Liver (tissue), 8 donors: ENCODE measurements at regions not wholly inside any gene's neighbourhood (a gene's known extent, or its start where the extent isn't known, plus 50 kb on each side); places are given as distances from the start of the nearest gene placed in this dataset.

ENCODE experiments used
- DNase-seq: peaks from one replicate; pipeline ENCODE4 v3.0.0-alpha.2; 2017; ENCODE audit warnings: low spot score
- H3K27ac ChIP-seq, 2 donors: one replicate each; pipeline ENCODE4 v1.7.0; 2013; ENCODE audit warnings: inconsistent platforms in 2 of 2, low read length in 2 of 2, control low read depth in 1 of 2, low read depth in 1 of 2, mild to moderate bottlenecking in 1 of 2
- H3K27me3 ChIP-seq, 4 donors: one replicate each; pipeline versions ENCODE4 v1.6.1 to v1.7.0; 2013; ENCODE audit warnings: low read length in 3 of 4, inconsistent platforms in 1 of 4, mild to moderate bottlenecking in 1 of 4, moderate library complexity in 1 of 4; ENCODE audit not compliant: control insufficient read depth in 4 of 4, insufficient read depth in 4 of 4
- H3K36me3 ChIP-seq, 4 donors: one replicate each; pipeline versions ENCODE4 v1.6.1 to v1.7.0; 2013; ENCODE audit warnings: low read length in 3 of 4, mild to moderate bottlenecking in 3 of 4, low read depth in 1 of 4, moderate library complexity in 1 of 4; ENCODE audit not compliant: control insufficient read depth in 4 of 4, insufficient read depth in 3 of 4
- H3K4me1 ChIP-seq, 4 donors: one replicate each; pipeline versions ENCODE4 v1.6.1 to v1.7.0; 2013; ENCODE audit warnings: low read length in 3 of 4, mild to moderate bottlenecking in 3 of 4, moderate library complexity in 1 of 4; ENCODE audit not compliant: control insufficient read depth in 4 of 4, insufficient read depth in 4 of 4
- H3K4me3 ChIP-seq, 3 donors: one replicate each; pipeline versions ENCODE4 v1.6.1 to v1.7.0; 2013; ENCODE audit warnings: low read length in 3 of 3, control low read depth in 1 of 3, low read depth in 1 of 3, mild to moderate bottlenecking in 1 of 3
- H3K9ac ChIP-seq, 2 donors: one replicate each; pipeline ENCODE4 v1.7.0; 2013; ENCODE audit warnings: low read length in 2 of 2, mild to moderate bottlenecking in 2 of 2, moderate library complexity in 2 of 2, control low read depth in 1 of 2, low read depth in 1 of 2
- H3K9me3 ChIP-seq, 4 donors: one replicate each; pipeline versions ENCODE4 v1.6.1 to v1.7.0; 2013; ENCODE audit warnings: low read length in 3 of 4; ENCODE audit not compliant: control insufficient read depth in 4 of 4
- CTCF ChIP-seq: fragments of 150-350 bp; IDR thresholded peaks from 2 replicates; pipeline ENCODE4 v1.5.1; 2017; ENCODE audit warnings: improper control_type of control experiment, low read depth, low read length; ENCODE audit not compliant: missing input control
- EGR1 ChIP-seq, 2 donors: IDR thresholded peaks; 2 replicates each; pipeline ENCODE4 v1.6.1; 2016 to 2018; ENCODE audit warnings: antibody characterized with exemption in 2 of 2, low read depth in 2 of 2
- FOXA1 ChIP-seq: IDR thresholded peaks from 2 replicates; pipeline ENCODE4 v1.6.1; 2016; ENCODE audit warnings: antibody characterized with exemption
- FOXA2 ChIP-seq: IDR thresholded peaks from 2 replicates; pipeline ENCODE4 v1.6.1; 2016; ENCODE audit warnings: antibody characterized with exemption
- GABPA ChIP-seq, 2 donors: IDR thresholded peaks in 1 of 2; conservative IDR thresholded peaks in 1 of 2; 2 replicates each; pipeline ENCODE4 v1.6.1; 2016; ENCODE audit warnings: antibody characterized with exemption in 2 of 2, mild to moderate bottlenecking in 1 of 2, moderate library complexity in 1 of 2
- HNF4A ChIP-seq, 2 donors: conservative IDR thresholded peaks; 2 replicates each; pipeline ENCODE4 v1.6.1; 2016; ENCODE audit warnings: antibody characterized with exemption in 2 of 2, mild to moderate bottlenecking in 2 of 2
- HNF4G ChIP-seq: IDR thresholded peaks from 2 replicates; pipeline ENCODE4 v1.6.1; 2016; ENCODE audit warnings: antibody characterized with exemption
- JUND ChIP-seq, 2 donors: IDR thresholded peaks; 2 replicates each; pipeline ENCODE4 v1.6.1; 2016; ENCODE audit warnings: antibody characterized with exemption in 2 of 2
- MAX ChIP-seq: IDR thresholded peaks from 2 replicates; pipeline ENCODE4 v1.6.1; 2016; ENCODE audit warnings: antibody characterized with exemption
- NR2F2 ChIP-seq: IDR thresholded peaks from 2 replicates; pipeline ENCODE4 v1.6.1; 2016; ENCODE audit warnings: antibody characterized with exemption
- RAD21 ChIP-seq, 2 donors: IDR thresholded peaks; 2 replicates each; pipeline ENCODE4 v1.6.1; 2016; ENCODE audit warnings: antibody characterized with exemption in 2 of 2, mild to moderate bottlenecking in 2 of 2
- REST ChIP-seq: IDR thresholded peaks from 2 replicates; pipeline ENCODE4 v1.6.1; 2016; ENCODE audit warnings: antibody characterized with exemption, mild to moderate bottlenecking
- RXRA ChIP-seq, 2 donors: IDR thresholded peaks; 2 replicates each; pipeline ENCODE4 v1.6.1; 2017 to 2018; ENCODE audit warnings: antibody characterized with exemption in 2 of 2, mild to moderate bottlenecking in 1 of 2
- SP1 ChIP-seq: IDR thresholded peaks from 2 replicates; pipeline ENCODE4 v1.6.1; 2018; ENCODE audit warnings: antibody characterized with exemption, mild to moderate bottlenecking
- TAF1 ChIP-seq: conservative IDR thresholded peaks from 2 replicates; pipeline ENCODE4 v1.6.1; 2016; ENCODE audit warnings: antibody characterized with exemption, mild to moderate bottlenecking
- YY1 ChIP-seq: IDR thresholded peaks from 2 replicates; pipeline ENCODE4 v1.6.1; 2016; ENCODE audit warnings: antibody characterized with exemption, mild to moderate bottlenecking
- WGBS: extraction: QIAGEN DNeasy Blood & Tissue Kit; methylation state at CpG from one replicate; pipeline ENCODE4 v1.1.7; 2013; 5-methylcytosine and 5-hydroxymethylcytosine counted together
- TF ChIP-seq, protein P1 (sequence below): IDR thresholded peaks from 2 replicates; pipeline ENCODE4 v1.6.1; 2016; ENCODE audit warnings: antibody characterized with exemption
- TF ChIP-seq, protein P2 (sequence below): IDR thresholded peaks from 2 replicates; pipeline ENCODE4 v1.6.1; 2016; ENCODE audit warnings: antibody characterized with exemption
- donor health status: healthy.
- donor health status: healthy.
- donor health status: healthy.
- donor health status: healthy.
- donor health status: healthy.

DNA sequence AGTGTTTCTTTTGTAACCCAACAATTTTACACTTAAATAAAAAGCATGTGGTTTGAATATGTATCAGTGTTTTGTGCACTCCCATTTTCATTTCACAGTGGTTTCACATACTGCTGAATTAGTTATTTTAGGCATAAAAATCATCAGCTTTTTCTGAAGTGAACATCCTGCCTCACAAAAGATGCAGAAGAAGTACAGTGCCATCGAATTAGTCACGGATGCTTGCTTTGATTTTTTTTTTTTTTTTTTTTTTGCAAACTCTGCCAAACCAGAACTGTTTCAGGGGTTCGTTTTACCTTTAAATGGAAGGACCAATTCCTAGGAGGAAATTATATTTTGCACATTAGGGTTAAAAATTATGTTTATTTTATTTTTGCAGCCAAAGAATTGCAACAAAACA, 158.6 kb downstream of the RPS12 start:
- H3K27me3 ChIP-seq: peaks cover 0 to 2% (median 0%) of the 10 kb centered on the region in 4 donors
- H3K9ac ChIP-seq: no peak overlapping the region
- H3K9me3 ChIP-seq: no peaks in the 10 kb centered on the region
- H3K27ac ChIP-seq: no peak overlapping the region
- 66% methylated on average over 3 of the region's 3 CpGs for WGBS
- H3K4me3 ChIP-seq: no peak overlapping the region
- TF ChIP-seq, protein P1, sequence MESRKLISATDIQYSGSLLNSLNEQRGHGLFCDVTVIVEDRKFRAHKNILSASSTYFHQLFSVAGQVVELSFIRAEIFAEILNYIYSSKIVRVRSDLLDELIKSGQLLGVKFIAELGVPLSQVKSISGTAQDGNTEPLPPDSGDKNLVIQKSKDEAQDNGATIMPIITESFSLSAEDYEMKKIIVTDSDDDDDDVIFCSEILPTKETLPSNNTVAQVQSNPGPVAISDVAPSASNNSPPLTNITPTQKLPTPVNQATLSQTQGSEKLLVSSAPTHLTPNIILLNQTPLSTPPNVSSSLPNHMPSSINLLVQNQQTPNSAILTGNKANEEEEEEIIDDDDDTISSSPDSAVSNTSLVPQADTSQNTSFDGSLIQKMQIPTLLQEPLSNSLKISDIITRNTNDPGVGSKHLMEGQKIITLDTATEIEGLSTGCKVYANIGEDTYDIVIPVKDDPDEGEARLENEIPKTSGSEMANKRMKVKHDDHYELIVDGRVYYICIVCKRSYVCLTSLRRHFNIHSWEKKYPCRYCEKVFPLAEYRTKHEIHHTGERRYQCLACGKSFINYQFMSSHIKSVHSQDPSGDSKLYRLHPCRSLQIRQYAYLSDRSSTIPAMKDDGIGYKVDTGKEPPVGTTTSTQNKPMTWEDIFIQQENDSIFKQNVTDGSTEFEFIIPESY: no peak
- TF ChIP-seq MAX: no peak
- no peak for TF ChIP-seq EGR1 (IDR thresholded peaks at IDR 0.05; ENCODE audit: low read depth in 2 of 2)
- no peak for TF ChIP-seq RXRA (IDR thresholded peaks at IDR 0.05)
- TF ChIP-seq HNF4G: no peak
- TF ChIP-seq GABPA (IDR thresholded peaks at IDR 0.05 in 1 of 2, conservative IDR thresholded peaks at IDR 0.05 in 1 of 2): no peak
- TF ChIP-seq FOXA1: no peak
- TF ChIP-seq CTCF: no peak
- TF ChIP-seq SP1: no peak
- TF ChIP-seq TAF1: no peak
- no peak for TF ChIP-seq REST
- TF ChIP-seq NR2F2: no peak
- TF ChIP-seq HNF4A (conservative IDR thresholded peaks at IDR 0.05): no peak
- TF ChIP-seq FOXA2: no peak
- no peak for TF ChIP-seq JUND (IDR thresholded peaks at IDR 0.05)
- TF ChIP-seq RAD21 (IDR thresholded peaks at IDR 0.05): no peak
- TF ChIP-seq, protein P2, sequence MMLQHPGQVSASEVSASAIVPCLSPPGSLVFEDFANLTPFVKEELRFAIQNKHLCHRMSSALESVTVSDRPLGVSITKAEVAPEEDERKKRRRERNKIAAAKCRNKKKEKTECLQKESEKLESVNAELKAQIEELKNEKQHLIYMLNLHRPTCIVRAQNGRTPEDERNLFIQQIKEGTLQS: no peak
- TF ChIP-seq YY1: no peak
- no peak for DNase-seq
- no peaks in the 10 kb centered on the region for H3K4me1 ChIP-seq
- no peaks in the 10 kb centered on the region for H3K36me3 ChIP-seq
